Esophagus muscularis mucosa (tissue), 4 donors: ENCODE measurements at regions not wholly inside any gene's neighbourhood (a gene's known extent, or its start where the extent isn't known, plus 50 kb on each side); places are given as distances from the start of the nearest gene placed in this dataset.

Source experiments
- DNase-seq: peaks from one replicate; pipeline ENCODE4 v3.0.0-alpha.2; 2017; ENCODE audit errors: extremely low spot score
- H3K27ac ChIP-seq, 4 donors: fragments of 200-600 bp; sonication (generic); replicated peaks in 1 of 4; 1 replicate in 3 of 4; 2 replicates in 1 of 4; pipeline ENCODE4 v1.5.1; 2016 to 2019; ENCODE audit warnings: mild to moderate bottlenecking in 1 of 4
- H3K27me3 ChIP-seq, 4 donors: fragments of 200-600 bp; sonication (generic); one replicate each; pipeline versions ENCODE4 v1.5.1 to v1.6.0; 2016 to 2019
- H3K36me3 ChIP-seq, 4 donors: fragments of 200-600 bp; sonication (generic); one replicate each; pipeline ENCODE4 v1.5.1; 2016 to 2019
- H3K4me1 ChIP-seq, 4 donors: fragments of 200-600 bp; sonication (generic); one replicate each; pipeline ENCODE4 v1.5.1; 2016 to 2019
- H3K4me3 ChIP-seq, 4 donors: fragments of 200-600 bp; sonication (generic); 1 replicate in 2 of 4; 2 replicates in 2 of 4; pipeline ENCODE4 v1.5.1; 2016 to 2019; ENCODE audit warnings: mild to moderate bottlenecking in 4 of 4, moderate library complexity in 1 of 4
- H3K9me3 ChIP-seq, 4 donors: fragments of 200-600 bp; sonication (generic); 1 replicate in 3 of 4; 2 replicates in 1 of 4; pipeline ENCODE4 v1.5.1; 2016 to 2019
- EP300 ChIP-seq: sonication (generic); formaldehyde crosslinking; IDR thresholded peaks from one replicate; pipeline ENCODE4 v1.6.1; 2017; ENCODE audit warnings: antibody characterized with exemption
- POLR2A ChIP-seq: fragments of 450-650 bp; IDR thresholded peaks from one replicate; pipeline ENCODE4 v1.6.1; 2017; ENCODE audit warnings: antibody characterized with exemption, moderate library complexity, mild to moderate bottlenecking, low read depth
- POLR2AphosphoS5 ChIP-seq, 2 donors: sonication (generic); formaldehyde crosslinking; IDR thresholded peaks; one replicate each; pipeline ENCODE4 v1.6.1; 2017; ENCODE audit warnings: antibody characterized with exemption in 2 of 2
- WGBS: methylation state at CpG from one replicate; pipeline ENCODE4 v1.1.5; 2018; 5-methylcytosine and 5-hydroxymethylcytosine counted together
- intact Hi-C: fragments of 100-400 bp; cut with DNase I; formaldehyde crosslinking; loops from one replicate; pipeline ENCODE4 v1.15.1; 2023
- TF ChIP-seq, protein P1 (sequence below), 3 experiments: fragments of 200-600 bp in 2 of 3; fragments of 450-650 bp in 1 of 3; sonication (generic) in 2 of 3; IDR thresholded peaks; one replicate each; pipeline ENCODE4 v1.5.1; 2017 to 2019; ENCODE audit warnings: antibody characterized with exemption in 3 of 3, mild to moderate bottlenecking in 2 of 3, moderate library complexity in 1 of 3

DNA sequence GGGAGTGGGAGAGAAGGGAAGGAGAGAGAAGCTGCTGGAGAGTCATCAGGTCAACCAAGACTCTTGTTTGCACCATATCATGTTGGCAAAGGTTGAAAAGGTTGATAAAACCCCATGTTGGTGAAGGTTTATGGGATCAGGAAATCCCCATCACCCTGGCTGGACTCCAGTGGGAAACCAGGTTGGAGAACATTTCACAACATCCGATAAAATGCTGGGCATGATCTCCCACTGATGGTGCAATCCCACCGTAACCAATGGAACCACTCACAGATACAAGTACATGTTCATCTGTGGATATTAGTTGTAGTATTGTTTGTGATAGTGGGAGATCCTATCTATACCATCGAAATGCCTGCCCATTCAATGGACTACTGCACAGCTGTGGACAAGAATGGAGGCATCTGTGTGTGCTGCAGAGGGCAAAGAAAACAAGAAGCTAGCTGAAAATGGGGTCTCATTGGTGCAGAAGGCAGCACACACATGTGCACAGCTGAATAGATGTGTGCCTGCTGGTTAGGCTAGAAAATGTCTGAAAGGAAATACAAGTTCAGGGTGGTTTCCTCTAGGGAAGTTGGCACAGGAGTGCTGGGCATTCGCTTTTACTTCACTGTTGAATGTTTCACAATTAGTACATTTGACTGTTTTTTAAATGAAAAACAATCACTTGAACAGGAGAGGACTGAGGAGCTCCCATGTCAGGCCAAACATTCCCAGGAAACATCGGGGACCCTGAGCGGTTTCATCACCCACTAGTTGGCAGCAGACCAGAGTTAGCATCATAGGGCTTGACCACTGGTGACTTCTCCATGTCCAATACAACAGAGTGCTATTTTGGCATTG lies 80.4 kb upstream of the MGMT start:
- WGBS, result 76% methylated on average over 6 of the region's 6 CpGs
- Histone ChIP-seq H3K27me3 (peaks cover 0 to 5% (median 0%) of the 10 kb centered on the region in 4 donors), H3K9me3 (no peaks in the 10 kb centered on the region), H3K4me1 (no peaks in the 10 kb centered on the region), H3K27ac (no peak overlapping the region), H3K4me3 (no peak overlapping the region), H3K36me3 (no peaks in the 10 kb centered on the region)
- TF ChIP-seq EP300, result no peak
- TF ChIP-seq, protein P1, sequence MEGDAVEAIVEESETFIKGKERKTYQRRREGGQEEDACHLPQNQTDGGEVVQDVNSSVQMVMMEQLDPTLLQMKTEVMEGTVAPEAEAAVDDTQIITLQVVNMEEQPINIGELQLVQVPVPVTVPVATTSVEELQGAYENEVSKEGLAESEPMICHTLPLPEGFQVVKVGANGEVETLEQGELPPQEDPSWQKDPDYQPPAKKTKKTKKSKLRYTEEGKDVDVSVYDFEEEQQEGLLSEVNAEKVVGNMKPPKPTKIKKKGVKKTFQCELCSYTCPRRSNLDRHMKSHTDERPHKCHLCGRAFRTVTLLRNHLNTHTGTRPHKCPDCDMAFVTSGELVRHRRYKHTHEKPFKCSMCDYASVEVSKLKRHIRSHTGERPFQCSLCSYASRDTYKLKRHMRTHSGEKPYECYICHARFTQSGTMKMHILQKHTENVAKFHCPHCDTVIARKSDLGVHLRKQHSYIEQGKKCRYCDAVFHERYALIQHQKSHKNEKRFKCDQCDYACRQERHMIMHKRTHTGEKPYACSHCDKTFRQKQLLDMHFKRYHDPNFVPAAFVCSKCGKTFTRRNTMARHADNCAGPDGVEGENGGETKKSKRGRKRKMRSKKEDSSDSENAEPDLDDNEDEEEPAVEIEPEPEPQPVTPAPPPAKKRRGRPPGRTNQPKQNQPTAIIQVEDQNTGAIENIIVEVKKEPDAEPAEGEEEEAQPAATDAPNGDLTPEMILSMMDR (IDR thresholded peaks at IDR 0.05), result no peak
- no peak for TF ChIP-seq POLR2AphosphoS5 (IDR thresholded peaks at IDR 0.05)
- TF ChIP-seq POLR2A, result no peak
- intact Hi-C loops, result no loop called here
- DNase-seq, result peak; percentile 82

DNA sequence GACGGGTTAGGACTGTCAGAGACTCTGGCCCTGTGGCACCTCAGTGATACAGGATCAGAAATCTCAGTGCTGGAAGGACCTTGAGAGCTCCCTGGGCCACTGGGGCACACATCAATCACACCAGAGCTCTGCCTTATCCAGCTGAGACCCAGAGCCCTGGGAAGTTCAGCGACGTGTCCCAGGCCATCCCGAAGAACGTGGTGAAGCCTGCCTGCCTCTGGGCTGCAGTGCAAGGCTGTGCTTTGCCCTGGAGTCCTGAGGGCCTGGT lies 79.8 kb upstream of the MGMT start:
- 89% methylated on average over 5 of the region's 5 CpGs for WGBS
- no peaks in the 10 kb centered on the region for H3K36me3 ChIP-seq
- no peaks in the 10 kb centered on the region for H3K9me3 ChIP-seq
- H3K4me3 ChIP-seq, result no peak overlapping the region
- H3K27me3 ChIP-seq, result peaks cover 0 to 11% (median 0%) of the 10 kb centered on the region in 4 donors
- no peaks in the 10 kb centered on the region for H3K4me1 ChIP-seq
- intact Hi-C loops, result no loop called here
- TF ChIP-seq POLR2AphosphoS5 (IDR thresholded peaks at IDR 0.05), result no peak
- no peak for TF ChIP-seq POLR2A
- no peak for TF ChIP-seq EP300
- TF ChIP-seq, protein P1 (IDR thresholded peaks at IDR 0.05), result no peak
- DNase-seq, result peak; percentile 87
- H3K27ac ChIP-seq, result no peak overlapping the region

DNA sequence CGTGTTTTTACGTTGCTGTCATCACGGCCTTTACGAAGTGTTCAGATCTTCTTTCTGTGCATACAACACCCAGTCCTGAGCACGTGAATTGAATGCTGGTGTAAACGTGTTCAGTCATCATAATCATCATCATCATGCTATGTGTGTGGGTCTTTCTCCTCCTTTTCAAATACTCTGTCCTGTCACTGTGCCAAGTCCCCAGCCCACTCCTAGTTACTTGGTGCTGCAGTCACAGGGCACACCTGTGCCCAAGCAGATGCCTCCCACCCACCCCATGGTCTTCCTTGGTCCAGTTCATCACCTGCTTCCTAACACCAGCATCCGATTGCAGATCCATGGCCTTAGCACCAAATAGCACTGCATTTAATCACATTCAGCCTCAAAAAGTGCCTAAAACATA lies 78.6 kb upstream of the MGMT start:
- Histone ChIP-seq H3K9me3 (no peaks in the 10 kb centered on the region), H3K27ac (no peak overlapping the region), H3K27me3 (peaks cover 0 to 21% (median 0%) of the 10 kb centered on the region in 4 donors), H3K4me1 (no peaks in the 10 kb centered on the region), H3K36me3 (no peaks in the 10 kb centered on the region), H3K4me3 (no peak overlapping the region)
- DNase-seq, result peak; percentile 60
- WGBS, result 90% methylated on average over 7 of the region's 7 CpGs
- intact Hi-C loops, result no loop called here
- TF ChIP-seq POLR2A, result no peak
- TF ChIP-seq, protein P1 (IDR thresholded peaks at IDR 0.05), result no peak
- no peak for TF ChIP-seq EP300
- no peak for TF ChIP-seq POLR2AphosphoS5 (IDR thresholded peaks at IDR 0.05)

DNA sequence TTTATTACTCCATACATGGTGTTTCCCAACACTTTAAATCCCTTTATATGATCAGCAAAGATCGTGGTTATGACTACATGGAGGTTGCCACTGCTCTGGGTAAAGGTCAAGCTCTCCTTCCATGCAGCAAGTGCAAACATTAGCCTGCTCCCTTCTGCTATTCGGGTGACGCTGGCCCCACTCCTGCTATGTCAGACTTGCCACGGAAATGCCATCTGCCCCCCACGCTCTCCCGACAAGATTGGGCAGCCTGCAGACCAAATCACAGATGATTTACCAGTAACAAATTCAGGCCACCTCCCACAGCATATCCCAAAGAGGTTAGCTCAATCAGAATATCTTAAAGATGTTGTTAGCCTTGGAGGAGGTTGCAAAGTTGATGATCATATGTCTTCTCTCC lies 77.8 kb upstream of the MGMT start:
- peaks cover 0 to 27% (median 2%) of the 10 kb centered on the region in 4 donors for H3K27me3 ChIP-seq
- peak; percentile 88 for DNase-seq
- intact Hi-C loops, result no loop called here
- WGBS, result 87% methylated on average over 6 of the region's 6 CpGs
- H3K9me3 ChIP-seq, result no peaks in the 10 kb centered on the region
- H3K4me1 ChIP-seq, result no peaks in the 10 kb centered on the region
- H3K36me3 ChIP-seq, result no peaks in the 10 kb centered on the region
- H3K4me3 ChIP-seq, result no peak overlapping the region
- H3K27ac ChIP-seq, result no peak overlapping the region
- no peak for TF ChIP-seq POLR2AphosphoS5 (IDR thresholded peaks at IDR 0.05)
- TF ChIP-seq, protein P1 (IDR thresholded peaks at IDR 0.05), result no peak
- TF ChIP-seq EP300, result no peak
- TF ChIP-seq POLR2A, result no peak

DNA sequence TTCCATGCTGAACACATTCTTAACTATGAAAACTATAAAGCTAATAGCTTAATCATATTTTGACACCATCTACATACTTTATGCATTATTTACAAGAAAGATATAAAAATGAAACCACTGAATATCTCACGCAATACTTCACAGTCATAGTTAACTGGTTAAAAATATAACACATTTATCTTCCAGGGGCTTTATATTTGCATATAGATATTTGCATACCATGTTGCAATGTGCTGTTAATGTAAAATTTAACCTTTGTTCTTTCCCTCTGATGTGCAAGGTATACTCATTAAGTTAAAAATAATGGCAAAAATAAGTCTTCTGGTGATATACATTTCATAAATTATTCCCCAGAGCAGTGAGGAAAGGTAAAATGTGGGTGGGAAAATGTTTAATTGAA lies 76.9 kb upstream of the MGMT start:
- Histone ChIP-seq H3K27me3 (peaks cover 0 to 36% (median 2%) of the 10 kb centered on the region in 4 donors), H3K27ac (no peak overlapping the region)
- WGBS, result 97% methylated on average over 1 of the region's 1 CpG

More for the DNA sequence above, 76.9 kb upstream of the MGMT start:
- no peaks in the 10 kb centered on the region for H3K4me1 ChIP-seq
- no peaks in the 10 kb centered on the region for H3K36me3 ChIP-seq
- no peaks in the 10 kb centered on the region for H3K9me3 ChIP-seq
- intact Hi-C loops, result no loop called here
- no peak for DNase-seq
- TF ChIP-seq EP300, result no peak
- no peak overlapping the region for H3K4me3 ChIP-seq
